ENCODE measurements at regions not wholly inside any gene's neighbourhood (a gene's known extent, or its start where the extent isn't known, plus 50 kb on each side); places are given as distances from the start of the nearest gene placed in this dataset.
"Not testable (repeated sequence)": the region's sequence is repeated elsewhere in the genome, so short reads cannot be mapped to it uniquely, and the experiment has no call there.

- Histone ChIP-seq H3K4me1 (no peaks in the 10 kb centered on the region), H3K9me3 (no peaks in the 10 kb centered on the region), H3K27ac (no peak overlapping the region), H3K4me3 (no peak overlapping the region), H3K27me3 (no peaks in the 10 kb centered on the region), H3K36me3 (no peaks in the 10 kb centered on the region)
- TF ChIP-seq, protein P1, sequence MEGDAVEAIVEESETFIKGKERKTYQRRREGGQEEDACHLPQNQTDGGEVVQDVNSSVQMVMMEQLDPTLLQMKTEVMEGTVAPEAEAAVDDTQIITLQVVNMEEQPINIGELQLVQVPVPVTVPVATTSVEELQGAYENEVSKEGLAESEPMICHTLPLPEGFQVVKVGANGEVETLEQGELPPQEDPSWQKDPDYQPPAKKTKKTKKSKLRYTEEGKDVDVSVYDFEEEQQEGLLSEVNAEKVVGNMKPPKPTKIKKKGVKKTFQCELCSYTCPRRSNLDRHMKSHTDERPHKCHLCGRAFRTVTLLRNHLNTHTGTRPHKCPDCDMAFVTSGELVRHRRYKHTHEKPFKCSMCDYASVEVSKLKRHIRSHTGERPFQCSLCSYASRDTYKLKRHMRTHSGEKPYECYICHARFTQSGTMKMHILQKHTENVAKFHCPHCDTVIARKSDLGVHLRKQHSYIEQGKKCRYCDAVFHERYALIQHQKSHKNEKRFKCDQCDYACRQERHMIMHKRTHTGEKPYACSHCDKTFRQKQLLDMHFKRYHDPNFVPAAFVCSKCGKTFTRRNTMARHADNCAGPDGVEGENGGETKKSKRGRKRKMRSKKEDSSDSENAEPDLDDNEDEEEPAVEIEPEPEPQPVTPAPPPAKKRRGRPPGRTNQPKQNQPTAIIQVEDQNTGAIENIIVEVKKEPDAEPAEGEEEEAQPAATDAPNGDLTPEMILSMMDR (IDR thresholded peaks at IDR 0.05), result no peak
- TF ChIP-seq POLR2A (IDR thresholded peaks at IDR 0.05), result no peak
- TF ChIP-seq POLR2AphosphoS5 (IDR thresholded peaks at IDR 0.05; ENCODE audit: insufficient read depth in 1 of 2, low read depth in 1 of 2), result no peak
- intact Hi-C loops (cut with DNase I), result no loop called here
- DNase-seq (ENCODE audit: extremely low spot score in 2 of 2), result no peak
Measured at GRCh38 chr1:41975850-41976569, 57.3 kb upstream of the HIVEP3 start.

GRCh38 chr1:41975121-41975520, 56.4 kb upstream of the HIVEP3 start:
- intact Hi-C loops (cut with DNase I), result no loop called here
- Histone ChIP-seq H3K4me3 (no peak overlapping the region), H3K36me3 (no peaks in the 10 kb centered on the region), H3K27ac (no peak overlapping the region), H3K9me3 (no peaks in the 10 kb centered on the region), H3K27me3 (no peaks in the 10 kb centered on the region), H3K4me1 (no peaks in the 10 kb centered on the region)
- TF ChIP-seq POLR2AphosphoS5 (IDR thresholded peaks at IDR 0.05; ENCODE audit: insufficient read depth in 1 of 2, low read depth in 1 of 2), result no peak
- TF ChIP-seq, protein P1 (IDR thresholded peaks at IDR 0.05), result no peak
- TF ChIP-seq POLR2A (IDR thresholded peaks at IDR 0.05), result no peak
- DNase-seq (ENCODE audit: extremely low spot score in 2 of 2), result no peak

GRCh38 chr1:41968557-41968956, 49.8 kb upstream of the HIVEP3 start:
- H3K27me3 ChIP-seq; H3K4me1 ChIP-seq; H3K9me3 ChIP-seq; H3K27ac ChIP-seq; H3K36me3 ChIP-seq; DNase-seq (ENCODE audit: extremely low spot score in 2 of 2); H3K4me3 ChIP-seq; intact Hi-C loops (cut with DNase I): not testable (repeated sequence)
